ENCODE measurements at regions not wholly inside any gene's neighbourhood (a gene's known extent, or its start where the extent isn't known, plus 50 kb on each side); places are given as distances from the start of the nearest gene placed in this dataset.

GRCh38 chr21:41074396-41075184, 93.4 kb upstream of the BACE2 start:
- Mint-ChIP-seq H3K27ac (no peak overlapping the region), H3K9me3 (ENCODE audit: insufficient read depth) (no peaks in the 10 kb centered on the region), H3K4me1 (no peaks in the 10 kb centered on the region), H3K27me3 (peaks cover 9% of the 10 kb centered on the region), H3K4me3 (no peak overlapping the region)
- no peak overlapping the region for H3K4me3 ChIP-seq (ENCODE audit: control extremely low read depth in 1 of 5, extremely low read depth in 1 of 5, insufficient read depth in 1 of 5, low read depth in 2 of 5, low read length in 4 of 5)
- H3K4me2 ChIP-seq (replicated peaks; ENCODE audit: low read depth, low read length, poor library complexity, severe bottlenecking): no peak overlapping the region
- DNase-seq (no peak), ATAC-seq (ENCODE audit: low read depth) (no peak)
- H3K27ac ChIP-seq (ENCODE audit: low read length in 2 of 2): no peak overlapping the region
- ChIA-PET POLR2A (no interaction called here), CTCF (no interaction called here)
- no peaks in the 10 kb centered on the region for H3K36me3 ChIP-seq (replicated peaks in 1 of 2; ENCODE audit: control extremely low read depth in 1 of 2, control insufficient read depth in 1 of 2, extremely low read depth in 1 of 2, insufficient read depth in 2 of 2, low read length in 1 of 2)
- intact Hi-C loops (cut with micrococcal nuclease): no loop called here
- no peaks in the 10 kb centered on the region for H3K4me1 ChIP-seq (ENCODE audit: control insufficient read depth in 2 of 2, insufficient read depth in 2 of 2, low read length in 2 of 2)
- peaks cover 0 to 3% (median 0%) of the 10 kb centered on the region in 3 donors for H3K9me3 ChIP-seq (ENCODE audit: control extremely low read depth in 1 of 3, control insufficient read depth in 2 of 3, insufficient read depth in 1 of 3, low read length in 2 of 3)
- H3K27me3 ChIP-seq (replicated peaks in 1 of 4; ENCODE audit: control extremely low read depth in 1 of 4, control insufficient read depth in 3 of 4, insufficient read depth in 4 of 4, low read length in 3 of 4): peaks cover 0 to 3% (median 0%) of the 10 kb centered on the region in 4 experiments
- WGBS (ENCODE audit: insufficient coverage): 93% methylated on average over 8 of the region's 11 CpGs
- TF ChIP-seq CTCF (IDR thresholded peaks at IDR 0.05): no peak
- no peak for TF ChIP-seq EZH2 (IDR thresholded peaks at IDR 0.05; ENCODE audit: borderline replicate concordance, insufficient read depth, low read depth, low read length, poor library complexity, severe bottlenecking)
- H3K79me2 ChIP-seq (ENCODE audit: control insufficient read depth, insufficient read depth, low read length): no peaks in the 10 kb centered on the region
- no peak overlapping the region for H3K9ac ChIP-seq (ENCODE audit: low read length)
- no peak overlapping the region for H2AFZ ChIP-seq (ENCODE audit: insufficient read depth, low read depth, low read length, poor library complexity, severe bottlenecking)
- no peaks in the 10 kb centered on the region for H4K20me1 ChIP-seq (ENCODE audit: control insufficient read depth, insufficient read depth, low read length, poor library complexity, severe bottlenecking)

- H3K4me1 Mint-ChIP-seq: no peaks in the 10 kb centered on the region
- no peaks in the 10 kb centered on the region for H4K20me1 ChIP-seq (ENCODE audit: control insufficient read depth, insufficient read depth, low read length, poor library complexity, severe bottlenecking)
- ATAC-seq (ENCODE audit: low read depth) (no peak), DNase-seq (no peak)
- peaks cover 9% of the 10 kb centered on the region for H3K27me3 Mint-ChIP-seq
- no peak for TF ChIP-seq EZH2 (IDR thresholded peaks at IDR 0.05; ENCODE audit: borderline replicate concordance, insufficient read depth, low read depth, low read length, poor library complexity, severe bottlenecking)
- no peak for TF ChIP-seq CTCF (IDR thresholded peaks at IDR 0.05)
- H3K79me2 ChIP-seq (ENCODE audit: control insufficient read depth, insufficient read depth, low read length): no peaks in the 10 kb centered on the region
- H3K4me1 ChIP-seq (ENCODE audit: control insufficient read depth in 2 of 2, insufficient read depth in 2 of 2, low read length in 2 of 2): no peaks in the 10 kb centered on the region
- 96% methylated on average over 18 of the region's 18 CpGs for whole genome bisulfite sequencing (ENCODE audit: insufficient coverage)
- H3K27me3 ChIP-seq (replicated peaks in 1 of 4; ENCODE audit: control extremely low read depth in 1 of 4, control insufficient read depth in 3 of 4, insufficient read depth in 4 of 4, low read length in 3 of 4): no peaks in the 10 kb centered on the region
- no peak overlapping the region for H3K4me3 ChIP-seq (ENCODE audit: control extremely low read depth in 1 of 5, extremely low read depth in 1 of 5, insufficient read depth in 1 of 5, low read depth in 2 of 5, low read length in 4 of 5)
- ChIA-PET CTCF (no interaction called here), POLR2A (no interaction called here)
- no peak overlapping the region for H3K4me3 Mint-ChIP-seq
- H3K4me2 ChIP-seq (replicated peaks; ENCODE audit: low read depth, low read length, poor library complexity, severe bottlenecking): no peak overlapping the region
- no peaks in the 10 kb centered on the region for H3K9me3 Mint-ChIP-seq (ENCODE audit: insufficient read depth)
- no peak overlapping the region for H3K9ac ChIP-seq (ENCODE audit: low read length)
- intact Hi-C loops (cut with micrococcal nuclease): no loop called here
- H2AFZ ChIP-seq (ENCODE audit: insufficient read depth, low read depth, low read length, poor library complexity, severe bottlenecking): no peak overlapping the region
- H3K27ac ChIP-seq (ENCODE audit: low read length in 2 of 2): no peak overlapping the region
- H3K27ac Mint-ChIP-seq: no peak overlapping the region
- H3K9me3 ChIP-seq (ENCODE audit: control extremely low read depth in 1 of 3, control insufficient read depth in 2 of 3, insufficient read depth in 1 of 3, low read length in 2 of 3): peaks cover 0 to 3% (median 0%) of the 10 kb centered on the region in 3 donors
- H3K36me3 ChIP-seq (replicated peaks in 1 of 2; ENCODE audit: control extremely low read depth in 1 of 2, control insufficient read depth in 1 of 2, extremely low read depth in 1 of 2, insufficient read depth in 2 of 2, low read length in 1 of 2): no peaks in the 10 kb centered on the region
Observed at GRCh38 chr21:41075656-41076055, 92.3 kb upstream of the BACE2 start.
